SK-N-SH treated with all-trans-retinoic acid at 6 μM for 48 hours (cell line): ENCODE measurements at regions not wholly inside any gene's neighbourhood (a gene's known extent, or its start where the extent isn't known, plus 50 kb on each side); places are given as distances from the start of the nearest gene placed in this dataset.
"Not testable (repeated sequence)": the region's sequence is repeated elsewhere in the genome, so short reads cannot be mapped to it uniquely, and the experiment has no call there.

Experiments
- ATAC-seq: fragments of 200-7000 bp; cut with Tn5 transposase; 3 replicates; pipeline ENCODE4 v1.9.1; 2020; ENCODE audit warnings: mild to moderate bottlenecking, moderate library complexity
- CREB5 ChIP-seq: fragments of 250-450 bp; sonication (Bioruptor Pico); IDR thresholded peaks from 2 replicates; pipeline ENCODE4 v1.5.1; 2020; ENCODE audit warnings: low read depth, mild to moderate bottlenecking, moderate library complexity
- CSDC2 ChIP-seq: fragments of 250-450 bp; sonication (Bioruptor Pico); IDR thresholded peaks from 2 replicates; pipeline ENCODE4 v1.5.0; 2020; ENCODE audit warnings: mild to moderate bottlenecking, moderate library complexity
- ESRRG ChIP-seq: fragments of 250-450 bp; sonication (Bioruptor Pico); IDR thresholded peaks from 2 replicates; pipeline ENCODE4 v1.6.1; 2021; ENCODE audit warnings: mild to moderate bottlenecking
- ISL1 ChIP-seq: fragments of 250-450 bp; sonication (Bioruptor Pico); IDR thresholded peaks from 2 replicates; pipeline ENCODE4 v2.1.2; 2022; ENCODE audit warnings: mild to moderate bottlenecking, moderate library complexity
- ZC3H10 ChIP-seq: fragments of 250-450 bp; sonication (Bioruptor Pico); IDR thresholded peaks from 2 replicates; pipeline ENCODE4 v1.5.1; 2021; ENCODE audit warnings: mild to moderate bottlenecking, moderate library complexity
- ZNF70 ChIP-seq: fragments of 450-650 bp; formaldehyde crosslinking; IDR thresholded peaks from 2 replicates; pipeline ENCODE4 v1.5.0; 2020; ENCODE audit warnings: mild to moderate bottlenecking, moderate library complexity
- TF ChIP-seq, protein P1 (sequence below): fragments of 250-450 bp; sonication (Bioruptor Pico); IDR thresholded peaks from 2 replicates; pipeline ENCODE4 v1.8.0; 2020; ENCODE audit warnings: mild to moderate bottlenecking, moderate library complexity, borderline replicate concordance

DNA sequence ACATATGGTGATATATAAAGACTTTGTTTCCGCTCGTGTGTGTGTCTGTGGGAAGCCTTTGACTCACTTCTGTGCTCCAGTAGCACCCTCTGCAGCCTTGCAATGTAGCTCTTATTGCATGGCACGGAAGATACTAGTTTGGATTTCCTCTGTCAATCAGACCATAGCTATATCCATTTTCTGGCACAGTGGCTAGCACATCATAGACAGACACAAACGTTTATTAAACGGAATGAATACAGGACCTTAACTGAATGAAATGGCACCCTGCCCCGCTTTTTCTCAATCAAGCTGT lies 124.0 kb upstream of the PTPN20 start:
- peak; percentile 57 for ATAC-seq
- TF ChIP-seq ISL1 (CRISPR knock-in tag) (no peak), ZNF70 (CRISPR knock-in tag) (no peak), CREB5 (no peak), ZC3H10 (no peak), CSDC2 (CRISPR knock-in tag) (no peak), ESRRG (CRISPR knock-in tag) (no peak)
- TF ChIP-seq, protein P1, sequence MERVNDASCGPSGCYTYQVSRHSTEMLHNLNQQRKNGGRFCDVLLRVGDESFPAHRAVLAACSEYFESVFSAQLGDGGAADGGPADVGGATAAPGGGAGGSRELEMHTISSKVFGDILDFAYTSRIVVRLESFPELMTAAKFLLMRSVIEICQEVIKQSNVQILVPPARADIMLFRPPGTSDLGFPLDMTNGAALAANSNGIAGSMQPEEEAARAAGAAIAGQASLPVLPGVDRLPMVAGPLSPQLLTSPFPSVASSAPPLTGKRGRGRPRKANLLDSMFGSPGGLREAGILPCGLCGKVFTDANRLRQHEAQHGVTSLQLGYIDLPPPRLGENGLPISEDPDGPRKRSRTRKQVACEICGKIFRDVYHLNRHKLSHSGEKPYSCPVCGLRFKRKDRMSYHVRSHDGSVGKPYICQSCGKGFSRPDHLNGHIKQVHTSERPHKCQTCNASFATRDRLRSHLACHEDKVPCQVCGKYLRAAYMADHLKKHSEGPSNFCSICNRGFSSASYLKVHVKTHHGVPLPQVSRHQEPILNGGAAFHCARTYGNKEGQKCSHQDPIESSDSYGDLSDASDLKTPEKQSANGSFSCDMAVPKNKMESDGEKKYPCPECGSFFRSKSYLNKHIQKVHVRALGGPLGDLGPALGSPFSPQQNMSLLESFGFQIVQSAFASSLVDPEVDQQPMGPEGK (CRISPR knock-in tag) = no peak

DNA sequence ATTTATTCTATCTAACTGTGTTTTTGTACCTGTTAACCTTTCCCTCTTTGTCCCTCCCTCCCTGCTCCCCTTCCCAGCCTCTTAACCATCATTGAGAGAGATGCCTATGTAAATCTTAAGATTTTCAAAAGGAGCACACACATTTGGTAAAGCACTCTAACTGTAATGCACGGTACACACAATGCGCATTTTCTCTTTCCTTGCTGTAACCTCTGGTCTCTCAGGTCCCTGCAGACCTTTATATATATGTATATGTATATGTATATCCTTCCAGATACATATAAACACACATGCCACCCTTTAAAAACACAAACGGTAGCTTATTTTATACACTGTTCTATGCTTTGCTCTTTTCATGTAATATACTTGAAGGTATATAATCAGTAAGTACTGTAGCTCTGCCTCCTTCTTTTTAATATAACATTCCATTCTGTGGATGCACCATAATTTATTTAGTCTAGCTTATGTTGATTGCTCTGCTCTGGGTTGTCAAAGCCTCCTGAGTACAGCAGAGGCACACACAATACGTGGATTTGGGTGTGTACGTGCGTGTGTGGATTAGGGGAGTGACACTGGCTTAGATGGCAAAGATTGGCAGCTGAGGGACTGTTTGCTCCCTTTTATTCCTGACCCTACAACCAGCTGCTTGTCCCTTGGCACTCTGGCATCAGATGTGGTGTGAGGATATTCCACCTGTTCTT lies 118.4 kb upstream of the PTPN20 start:
- not testable (repeated sequence) for ATAC-seq

GRCh38 chr10:46796351-46796750 lies 114.9 kb upstream of the PTPN20 start:
- not testable (repeated sequence) for ATAC-seq

DNA sequence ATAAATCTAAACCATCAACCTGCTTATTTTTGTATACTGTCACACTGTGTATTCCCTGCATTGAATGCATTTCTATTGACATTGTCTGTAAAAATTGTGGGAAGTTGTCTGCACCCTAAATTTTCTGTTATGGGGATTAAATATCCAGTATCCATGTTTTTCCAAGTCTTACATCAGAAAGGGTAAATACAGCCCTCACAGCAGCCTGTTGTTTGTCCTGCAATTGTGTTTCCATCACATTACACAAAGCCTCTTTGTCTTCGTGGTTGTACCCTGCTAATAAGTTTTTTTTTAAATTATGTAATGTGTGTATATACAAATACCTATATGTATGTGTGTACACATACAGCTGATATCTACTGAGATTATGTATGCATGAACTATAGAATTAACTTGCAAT lies 109.2 kb upstream of the PTPN20 start:
- ATAC-seq = not testable (repeated sequence)

- ATAC-seq = not testable (repeated sequence)
Measured at GRCh38 chr10:46803082-46803481, 108.1 kb upstream of the PTPN20 start.

GRCh38 chr10:46810222-46810621 lies 101.0 kb upstream of the PTPN20 start:
- not testable (repeated sequence) for ATAC-seq

DNA sequence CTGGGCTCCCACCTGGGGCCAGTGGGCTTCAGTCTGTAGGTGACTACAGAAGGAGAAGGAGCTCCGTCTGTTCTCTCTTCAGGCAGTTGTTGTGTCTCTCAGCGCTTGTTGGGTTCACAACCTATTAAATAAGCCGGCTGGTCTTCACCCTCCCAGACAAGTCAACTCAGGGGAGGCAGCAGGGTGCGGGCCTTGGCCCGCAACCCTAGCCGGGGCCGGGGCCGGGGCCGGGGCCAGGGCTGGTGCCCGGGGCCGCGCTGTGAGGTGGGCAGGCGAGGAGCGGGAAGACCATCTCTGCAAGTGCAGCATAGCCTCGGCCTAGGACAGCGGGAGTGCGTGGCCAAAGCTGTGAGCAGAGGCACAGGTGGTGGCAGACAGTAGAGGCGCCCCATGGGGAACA lies 95.1 kb upstream of the PTPN20 start:
- not testable (repeated sequence) for ATAC-seq

DNA sequence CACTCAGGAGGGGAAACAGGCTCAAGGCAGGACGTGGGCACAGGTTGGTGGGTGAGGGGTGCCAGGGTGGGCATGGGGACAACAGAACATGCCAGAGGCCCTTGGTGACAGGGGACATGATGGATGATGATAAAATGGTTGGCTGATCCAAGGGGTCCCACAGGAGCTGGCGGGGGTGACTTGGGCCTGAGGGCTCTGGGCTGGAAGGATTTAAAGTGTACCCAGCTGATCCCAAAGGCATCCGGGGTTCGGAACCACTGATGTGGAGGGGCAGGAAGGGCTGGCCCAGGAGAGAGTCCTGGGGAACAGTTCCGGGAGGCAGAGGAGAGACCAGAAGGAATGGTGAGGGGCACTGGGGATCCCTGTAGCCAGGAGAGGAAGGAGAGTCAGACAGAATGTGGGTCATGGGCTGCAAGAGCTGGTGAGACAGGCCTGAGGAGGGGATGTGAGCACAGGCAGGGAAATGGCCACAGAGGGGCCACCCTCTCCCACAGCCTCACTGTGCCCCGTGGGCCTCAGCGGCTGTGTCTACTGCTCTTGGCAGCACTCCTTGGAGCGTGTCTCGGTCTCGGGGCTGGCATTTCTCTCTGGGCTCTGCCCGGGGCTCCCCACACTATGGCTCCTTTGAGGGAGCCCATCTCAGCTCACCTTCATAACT lies 70.7 kb upstream of the PTPN20 start:
- ATAC-seq = peak; percentile 41

- peak; percentile 31; the same call in 2 of the 3 replicates for ATAC-seq
Measured at GRCh38 chr10:46841051-46841593, 70.1 kb upstream of the PTPN20 start.

GRCh38 chr10:46845194-46845593 lies 66.0 kb upstream of the PTPN20 start:
- not testable (repeated sequence) for ATAC-seq

GRCh38 chr10:46845640-46846039 lies 65.6 kb upstream of the PTPN20 start:
- ATAC-seq = not testable (repeated sequence)

GRCh38 chr10:46860753-46861152 lies 50.5 kb upstream of the PTPN20 start:
- ATAC-seq = not testable (repeated sequence)
